ENCODE measurements at regions not wholly inside any gene's neighbourhood (a gene's known extent, or its start where the extent isn't known, plus 50 kb on each side); places are given as distances from the start of the nearest gene placed in this dataset.

GRCh38 chr2:155708071-155708470 lies 624.5 kb downstream of the NR4A2 start:
- no peak for TF ChIP-seq CTCF (IDR thresholded peaks at IDR 0.05)
- no peak for TF ChIP-seq POLR2AphosphoS5 (IDR thresholded peaks at IDR 0.05)
- TF ChIP-seq POLR2A (IDR thresholded peaks at IDR 0.05), result no peak
- TF ChIP-seq EP300 (IDR thresholded peaks at IDR 0.05), result no peak
